Naive thymus-derived CD4-positive, alpha-beta T cell (primary cell): ENCODE measurements at regions not wholly inside any gene's neighbourhood (a gene's known extent, or its start where the extent isn't known, plus 50 kb on each side); places are given as distances from the start of the nearest gene placed in this dataset.

Experiments used
- ATAC-seq: fragments of 150-1000 bp; cut with Tn5 transposase; 2 replicates; pipeline ENCODE4 v1.10.0; 2021; ENCODE audit warnings: mild to moderate bottlenecking, moderate library complexity
- CTCF ChIA-PET: fragments of 350-600 bp; sonication (Branson Sonifier 250); formaldehyde crosslinking; loops from one replicate; lab custom pipeline; 2021; ENCODE audit warnings: antibody characterized with exemption; lab: Charles Lee
- POLR2A ChIA-PET: fragments of 350-600 bp; sonication (Branson Sonifier 250); formaldehyde crosslinking; loops from one replicate; lab custom pipeline; 2021; ENCODE audit warnings: antibody characterized with exemption, inconsistent platforms; lab: Charles Lee
- DNase-seq, 9 donors: peaks; one replicate each; pipeline versions ENCODE4 v3.0.0 to v3.0.0-alpha.2; 2020 to 2022; ENCODE audit warnings: mixed read lengths in 1 of 9
- H3K27ac ChIP-seq: one replicate; pipeline ENCODE4 v1.7.0; 2013; ENCODE audit warnings: mild to moderate bottlenecking, low read depth, low read length, moderate library complexity
- H3K27me3 ChIP-seq, 2 donors: one replicate each; pipeline ENCODE4 v1.7.0; 2013; ENCODE audit warnings: low read length in 2 of 2, mild to moderate bottlenecking in 2 of 2, moderate library complexity in 2 of 2; ENCODE audit not compliant: control insufficient read depth in 2 of 2, insufficient read depth in 2 of 2
- H3K36me3 ChIP-seq, 3 experiments: 1 replicate in 2 of 3; 2 replicates in 1 of 3; pipeline ENCODE4 v1.7.0; 2013; ENCODE audit warnings: low read length in 3 of 3, mild to moderate bottlenecking in 3 of 3, moderate library complexity in 1 of 3; ENCODE audit not compliant: insufficient read depth in 3 of 3, control insufficient read depth in 2 of 3
- H3K4me1 ChIP-seq, 2 donors: one replicate each; pipeline ENCODE4 v1.7.0; 2013; ENCODE audit warnings: low read length in 2 of 2, mild to moderate bottlenecking in 2 of 2, moderate library complexity in 1 of 2; ENCODE audit not compliant: control insufficient read depth in 2 of 2, insufficient read depth in 2 of 2
- H3K4me3 ChIP-seq: 2 replicates; pipeline ENCODE4 v1.7.0; 2013; ENCODE audit warnings: mild to moderate bottlenecking, low read length
- H3K9me3 ChIP-seq, 3 experiments: 1 replicate in 2 of 3; 2 replicates in 1 of 3; pipeline ENCODE4 v1.7.0; 2013; ENCODE audit warnings: low read length in 3 of 3; ENCODE audit not compliant: control insufficient read depth in 2 of 3
- H3K27ac Mint-ChIP-seq, 9 donors: one replicate each; pipeline ENCODE4 v1.8.0; 2020 to 2022; ENCODE audit warnings: mixed read lengths in 9 of 9, mild to moderate bottlenecking in 8 of 9, moderate library complexity in 5 of 9, inconsistent platforms in 2 of 9
- H3K27me3 Mint-ChIP-seq, 5 donors: one replicate each; pipeline ENCODE4 v1.8.0; 2021 to 2022; ENCODE audit warnings: mixed read lengths in 5 of 5, mild to moderate bottlenecking in 1 of 5
- H3K36me3 Mint-ChIP-seq, 5 donors: one replicate each; pipeline ENCODE4 v1.8.0; 2020 to 2022; ENCODE audit warnings: mixed read lengths in 5 of 5, mild to moderate bottlenecking in 3 of 5, inconsistent platforms in 1 of 5
- H3K4me1 Mint-ChIP-seq, 7 donors: one replicate each; pipeline ENCODE4 v1.8.0; 2020 to 2022; ENCODE audit warnings: mixed read lengths in 7 of 7, mild to moderate bottlenecking in 3 of 7, inconsistent platforms in 1 of 7
- H3K4me3 Mint-ChIP-seq, 10 donors: one replicate each; pipeline ENCODE4 v1.8.0; 2020 to 2022; ENCODE audit warnings: mild to moderate bottlenecking in 10 of 10, mixed read lengths in 10 of 10, moderate library complexity in 6 of 10, inconsistent platforms in 2 of 10
- H3K9me3 Mint-ChIP-seq, 11 donors: one replicate each; pipeline ENCODE4 v1.8.0; 2020 to 2022; ENCODE audit warnings: mixed read lengths in 11 of 11, mild to moderate bottlenecking in 4 of 11, inconsistent platforms in 1 of 11, moderate library complexity in 1 of 11
- intact Hi-C, 2 donors: fragments of 100-400 bp; cut with micrococcal nuclease; formaldehyde crosslinking; loops; one replicate each; pipeline ENCODE4 v1.15.1; 2023

GRCh38 chr1:112304612-112305011, 91.4 kb upstream of the CTTNBP2NL start:
- intact Hi-C loops: no loop called here
- no peak overlapping the region for H3K27ac ChIP-seq
- Mint-ChIP-seq H3K4me1 (peaks cover 0 to 1% (median 0%) of the 10 kb centered on the region in 7 donors), H3K27me3 (peaks cover 6 to 22% (median 18%) of the 10 kb centered on the region in 5 donors), H3K9me3 (peaks cover 0 to 4% (median 0%) of the 10 kb centered on the region in 11 donors), H3K27ac (no peak overlapping the region), H3K36me3 (no peaks in the 10 kb centered on the region), H3K4me3 (no peak overlapping the region)
- H3K4me1 ChIP-seq: no peaks in the 10 kb centered on the region
- ChIA-PET POLR2A (no interaction called here), CTCF (no interaction called here)
- DNase-seq: no peak
- H3K9me3 ChIP-seq: no peaks in the 10 kb centered on the region
- no peaks in the 10 kb centered on the region for H3K27me3 ChIP-seq
- H3K36me3 ChIP-seq: no peaks in the 10 kb centered on the region
- ATAC-seq: no peak
- H3K4me3 ChIP-seq: no peak overlapping the region

- POLR2A ChIA-PET: no interaction called here
- intact Hi-C loops: no loop called here
- no peak for ATAC-seq
Measured at GRCh38 chr1:112307930-112308591, 88.0 kb upstream of the CTTNBP2NL start.

GRCh38 chr1:112308716-112309115, 87.3 kb upstream of the CTTNBP2NL start:
- Mint-ChIP-seq H3K4me3 (no peak overlapping the region), H3K36me3 (no peaks in the 10 kb centered on the region), H3K9me3 (no peaks in the 10 kb centered on the region), H3K27ac (no peak overlapping the region), H3K27me3 (peaks cover 12 to 30% (median 24%) of the 10 kb centered on the region in 5 donors), H3K4me1 (no peaks in the 10 kb centered on the region)
- Histone ChIP-seq H3K4me3 (no peak overlapping the region), H3K36me3 (no peaks in the 10 kb centered on the region), H3K27ac (no peak overlapping the region), H3K4me1 (no peaks in the 10 kb centered on the region), H3K9me3 (no peaks in the 10 kb centered on the region), H3K27me3 (no peaks in the 10 kb centered on the region)
- ChIA-PET POLR2A (no interaction called here), CTCF (no interaction called here)
- ATAC-seq: no peak
- intact Hi-C loops: no loop called here
- no peak for DNase-seq

More at GRCh38 chr1:112307930-112308591, 88.0 kb upstream of the CTTNBP2NL start:
- Mint-ChIP-seq H3K4me1 (no peaks in the 10 kb centered on the region), H3K36me3 (no peaks in the 10 kb centered on the region), H3K27me3 (peaks cover 12 to 30% (median 24%) of the 10 kb centered on the region in 5 donors), H3K27ac (no peak overlapping the region), H3K9me3 (no peaks in the 10 kb centered on the region), H3K4me3 (no peak overlapping the region)
- CTCF ChIA-PET: no interaction called here
- no peak overlapping the region for H3K27ac ChIP-seq
- H3K4me3 ChIP-seq: no peak overlapping the region
- no peak for DNase-seq
- H3K9me3 ChIP-seq: no peaks in the 10 kb centered on the region
- no peaks in the 10 kb centered on the region for H3K36me3 ChIP-seq
- no peaks in the 10 kb centered on the region for H3K27me3 ChIP-seq
- H3K4me1 ChIP-seq: no peaks in the 10 kb centered on the region

- DNase-seq (no peak), ATAC-seq (no peak)
- Histone ChIP-seq H3K27ac (no peak overlapping the region), H3K27me3 (no peaks in the 10 kb centered on the region), H3K4me1 (no peaks in the 10 kb centered on the region), H3K36me3 (no peaks in the 10 kb centered on the region), H3K9me3 (no peaks in the 10 kb centered on the region), H3K4me3 (no peak overlapping the region)
- intact Hi-C loops: no loop called here
- Mint-ChIP-seq H3K27ac (no peak overlapping the region), H3K36me3 (no peaks in the 10 kb centered on the region), H3K4me1 (no peaks in the 10 kb centered on the region), H3K27me3 (peaks cover 12 to 30% (median 26%) of the 10 kb centered on the region in 5 donors), H3K9me3 (no peaks in the 10 kb centered on the region), H3K4me3 (no peak overlapping the region)
- POLR2A ChIA-PET: no interaction called here
- CTCF ChIA-PET: no interaction called here
Measured at GRCh38 chr1:112309499-112309898, 86.5 kb upstream of the CTTNBP2NL start.

GRCh38 chr1:112312315-112312714, 83.7 kb upstream of the CTTNBP2NL start:
- Histone ChIP-seq H3K27me3 (no peaks in the 10 kb centered on the region), H3K36me3 (no peaks in the 10 kb centered on the region), H3K9me3 (no peaks in the 10 kb centered on the region), H3K4me3 (no peak overlapping the region), H3K4me1 (no peaks in the 10 kb centered on the region), H3K27ac (no peak overlapping the region)
- ATAC-seq (no peak), DNase-seq (no peak)
- H3K9me3 Mint-ChIP-seq: no peaks in the 10 kb centered on the region
- H3K27ac Mint-ChIP-seq: no peak overlapping the region
- no peaks in the 10 kb centered on the region for H3K36me3 Mint-ChIP-seq
- intact Hi-C loops: no loop called here
- CTCF ChIA-PET: no interaction called here
- peaks cover 12 to 20% (median 16%) of the 10 kb centered on the region in 5 donors for H3K27me3 Mint-ChIP-seq
- no peak overlapping the region for H3K4me3 Mint-ChIP-seq
- no peaks in the 10 kb centered on the region for H3K4me1 Mint-ChIP-seq
- POLR2A ChIA-PET: no interaction called here

GRCh38 chr1:112312879-112313278, 83.1 kb upstream of the CTTNBP2NL start:
- Histone ChIP-seq H3K27me3 (no peaks in the 10 kb centered on the region), H3K36me3 (no peaks in the 10 kb centered on the region), H3K4me3 (no peak overlapping the region), H3K4me1 (no peaks in the 10 kb centered on the region), H3K9me3 (no peaks in the 10 kb centered on the region), H3K27ac (no peak overlapping the region)
- POLR2A ChIA-PET: no interaction called here
- intact Hi-C loops: no loop called here
- Mint-ChIP-seq H3K4me3 (no peak overlapping the region), H3K36me3 (no peaks in the 10 kb centered on the region), H3K9me3 (no peaks in the 10 kb centered on the region), H3K4me1 (no peaks in the 10 kb centered on the region), H3K27ac (no peak overlapping the region), H3K27me3 (peaks cover 9 to 20% (median 14%) of the 10 kb centered on the region in 5 donors)
- no peak for ATAC-seq
- no peak for DNase-seq
- CTCF ChIA-PET: no interaction called here

GRCh38 chr1:112316254-112316913, 79.6 kb upstream of the CTTNBP2NL start:
- H3K36me3 Mint-ChIP-seq: no peaks in the 10 kb centered on the region
- DNase-seq: no peak
- no peaks in the 10 kb centered on the region for H3K36me3 ChIP-seq
- H3K27ac Mint-ChIP-seq: no peak overlapping the region
- H3K4me3 ChIP-seq: no peak overlapping the region
- peaks cover 0 to 21% (median 12%) of the 10 kb centered on the region in 5 donors for H3K27me3 Mint-ChIP-seq
- H3K4me1 Mint-ChIP-seq: peaks cover 0 to 3% (median 0%) of the 10 kb centered on the region in 7 donors
- H3K4me1 ChIP-seq: no peaks in the 10 kb centered on the region
- H3K27ac ChIP-seq: no peak overlapping the region
- no peaks in the 10 kb centered on the region for H3K9me3 ChIP-seq
- H3K9me3 Mint-ChIP-seq: no peaks in the 10 kb centered on the region
- CTCF ChIA-PET: no interaction called here
- no peak for ATAC-seq
- POLR2A ChIA-PET: no interaction called here
- intact Hi-C loops: no loop called here
- no peaks in the 10 kb centered on the region for H3K27me3 ChIP-seq
- no peak overlapping the region for H3K4me3 Mint-ChIP-seq
